Keratinocyte (primary cell): ENCODE measurements at regions not wholly inside any gene's neighbourhood (a gene's known extent, or its start where the extent isn't known, plus 50 kb on each side); places are given as distances from the start of the nearest gene placed in this dataset.

Experiments used
- DNase-seq: peaks from one replicate; pipeline ENCODE4 v3.0.0-alpha.2; 2011; ENCODE audit warnings: low read depth, missing footprints, low spot score
- FAIRE-seq: peaks from 2 replicates; lab custom pipeline; 2011; peaks lifted over from hg19 to GRCh38; lab: Jason Lieb, UNC
- H2AFZ ChIP-seq: 2 replicates; pipeline ENCODE4 v1.6.0; 2012; ENCODE audit warnings: low read length, control low read depth, inconsistent platforms; ENCODE audit not compliant: control insufficient read depth
- H3K27ac ChIP-seq: 2 replicates; pipeline ENCODE4 v1.5.1; 2011; ENCODE audit warnings: low read length; ENCODE audit not compliant: control insufficient read depth, insufficient read depth
- H3K27me3 ChIP-seq: 3 replicates; pipeline ENCODE4 v1.6.0; 2011; ENCODE audit warnings: low read length; ENCODE audit not compliant: control insufficient read depth, insufficient read depth; ENCODE audit errors: extremely low read depth
- H3K36me3 ChIP-seq, 2 experiments: 2 replicates in 1 of 2; 3 replicates in 1 of 2; pipeline ENCODE4 v1.5.1; 2011; ENCODE audit warnings: low read length in 2 of 2, mild to moderate bottlenecking in 1 of 2; ENCODE audit not compliant: control insufficient read depth in 2 of 2, insufficient read depth in 2 of 2; ENCODE audit errors: extremely low read depth in 1 of 2
- H3K4me1 ChIP-seq: 3 replicates; pipeline ENCODE4 v1.5.1; 2011; ENCODE audit warnings: low read length; ENCODE audit not compliant: control insufficient read depth, insufficient read depth; ENCODE audit errors: extremely low read depth
- H3K4me2 ChIP-seq: 3 replicates; pipeline ENCODE4 v1.6.0; 2011; ENCODE audit warnings: low read depth, low read length; ENCODE audit not compliant: control insufficient read depth, insufficient read depth; ENCODE audit errors: extremely low read depth
- H3K4me3 ChIP-seq, 3 experiments: fragments of 200-600 bp in 1 of 3; sonication (generic) in 1 of 3; 2 replicates in 2 of 3; 3 replicates in 1 of 3; pipeline ENCODE4 v1.5.1; 2011 to 2016; ENCODE audit warnings: low read length in 3 of 3, mild to moderate bottlenecking in 3 of 3, control low read depth in 2 of 3, inconsistent platforms in 1 of 3, low read depth in 1 of 3, mixed read lengths in 1 of 3, mixed run types in 1 of 3, moderate library complexity in 1 of 3; ENCODE audit not compliant: control insufficient read depth in 2 of 3, insufficient read depth in 2 of 3; ENCODE audit errors: extremely low read depth in 1 of 3
- H3K79me2 ChIP-seq: 2 replicates; pipeline ENCODE4 v1.6.0; 2012; ENCODE audit warnings: low read length; ENCODE audit not compliant: control insufficient read depth, insufficient read depth
- H3K9ac ChIP-seq: 3 replicates; pipeline ENCODE4 v1.6.0; 2011; ENCODE audit warnings: low read length; ENCODE audit not compliant: control insufficient read depth, insufficient read depth; ENCODE audit errors: extremely low read depth
- H3K9me1 ChIP-seq: 3 replicates; pipeline ENCODE4 v1.6.0; 2011; ENCODE audit warnings: low read length; ENCODE audit not compliant: control insufficient read depth, insufficient read depth; ENCODE audit errors: extremely low read depth
- H3K9me3 ChIP-seq: 2 replicates; pipeline ENCODE4 v1.5.1; 2012; ENCODE audit warnings: low read depth, low read length; ENCODE audit not compliant: control insufficient read depth
- H4K20me1 ChIP-seq: 3 replicates; pipeline ENCODE4 v1.6.0; 2011; ENCODE audit warnings: low read length; ENCODE audit not compliant: control insufficient read depth, insufficient read depth; ENCODE audit errors: extremely low read depth
- EZH2 ChIP-seq: IDR thresholded peaks from one replicate; pipeline ENCODE4 v1.6.1; 2012; ENCODE audit warnings: inconsistent platforms, mild to moderate bottlenecking, low read length, moderate library complexity
- dilution Hi-C: fragments of 300-500 bp; cut with MboI; formaldehyde crosslinking; loops from one replicate; pipeline ENCODE4 v1.7.0; 2020; ENCODE audit warnings: low sequenced_read_pairs; ENCODE audit not compliant: extremely low pct_ligation_motif_present
- TF ChIP-seq, protein P1 (sequence below), 3 experiments: IDR thresholded peaks in 1 of 3; conservative IDR thresholded peaks in 1 of 3; optimal IDR thresholded peaks in 1 of 3; 2 replicates in 2 of 3; 3 replicates in 1 of 3; pipeline versions ENCODE3 to v1.5.1; 2011; ENCODE audit warnings: low read length in 3 of 3, mild to moderate bottlenecking in 3 of 3, moderate library complexity in 2 of 3, control low read depth in 1 of 3, inconsistent platforms in 1 of 3; ENCODE audit not compliant: insufficient read depth in 2 of 3; ENCODE audit errors: extremely low read depth in 1 of 3

DNA sequence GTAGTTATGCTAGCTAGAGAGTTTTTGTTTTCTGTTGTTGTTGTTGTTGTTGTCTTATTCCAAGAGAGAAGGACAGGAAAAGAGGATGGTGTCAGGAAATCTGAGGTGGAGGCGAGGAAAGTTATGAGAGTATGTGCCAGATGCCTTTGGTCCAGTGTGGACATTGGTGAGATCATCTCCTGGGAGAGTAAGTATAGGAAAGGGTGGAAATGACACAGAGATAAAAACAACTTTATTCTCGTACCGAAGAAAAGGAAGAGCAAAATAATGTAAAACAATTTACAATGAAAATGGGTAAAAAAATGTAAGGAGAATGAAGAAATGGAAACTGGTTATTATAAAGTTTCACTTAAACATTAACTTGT, 97.4 kb upstream of the ADGRL2 start:
- Histone ChIP-seq H3K9ac (no peak overlapping the region), H4K20me1 (no peaks in the 10 kb centered on the region), H3K27ac (peak overlapping the region; percentile 62), H3K9me3 (no peaks in the 10 kb centered on the region), H3K79me2 (no peaks in the 10 kb centered on the region), H3K4me1 (peaks cover 54% of the 10 kb centered on the region), H3K9me1 (no peaks in the 10 kb centered on the region), H2AFZ (no peak overlapping the region), H3K27me3 (no peaks in the 10 kb centered on the region), H3K4me3 (no peak overlapping the region), H3K36me3 (no peaks in the 10 kb centered on the region), H3K4me2 (peak overlapping the region; percentile 29)
- FAIRE-seq (peak; percentile 44), DNase-seq (no peak)
- dilution Hi-C loops: no loop called here
- TF ChIP-seq, protein P1, sequence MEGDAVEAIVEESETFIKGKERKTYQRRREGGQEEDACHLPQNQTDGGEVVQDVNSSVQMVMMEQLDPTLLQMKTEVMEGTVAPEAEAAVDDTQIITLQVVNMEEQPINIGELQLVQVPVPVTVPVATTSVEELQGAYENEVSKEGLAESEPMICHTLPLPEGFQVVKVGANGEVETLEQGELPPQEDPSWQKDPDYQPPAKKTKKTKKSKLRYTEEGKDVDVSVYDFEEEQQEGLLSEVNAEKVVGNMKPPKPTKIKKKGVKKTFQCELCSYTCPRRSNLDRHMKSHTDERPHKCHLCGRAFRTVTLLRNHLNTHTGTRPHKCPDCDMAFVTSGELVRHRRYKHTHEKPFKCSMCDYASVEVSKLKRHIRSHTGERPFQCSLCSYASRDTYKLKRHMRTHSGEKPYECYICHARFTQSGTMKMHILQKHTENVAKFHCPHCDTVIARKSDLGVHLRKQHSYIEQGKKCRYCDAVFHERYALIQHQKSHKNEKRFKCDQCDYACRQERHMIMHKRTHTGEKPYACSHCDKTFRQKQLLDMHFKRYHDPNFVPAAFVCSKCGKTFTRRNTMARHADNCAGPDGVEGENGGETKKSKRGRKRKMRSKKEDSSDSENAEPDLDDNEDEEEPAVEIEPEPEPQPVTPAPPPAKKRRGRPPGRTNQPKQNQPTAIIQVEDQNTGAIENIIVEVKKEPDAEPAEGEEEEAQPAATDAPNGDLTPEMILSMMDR (optimal IDR thresholded peaks at IDR 0.05 in 1 of 3, IDR thresholded peaks at IDR 0.05 in 1 of 3, conservative IDR thresholded peaks at IDR 0.05 in 1 of 3; ENCODE audit: extremely low read depth in 1 of 3, insufficient read depth in 2 of 3, low read length in 3 of 3): no peak
- no peak for TF ChIP-seq EZH2

DNA sequence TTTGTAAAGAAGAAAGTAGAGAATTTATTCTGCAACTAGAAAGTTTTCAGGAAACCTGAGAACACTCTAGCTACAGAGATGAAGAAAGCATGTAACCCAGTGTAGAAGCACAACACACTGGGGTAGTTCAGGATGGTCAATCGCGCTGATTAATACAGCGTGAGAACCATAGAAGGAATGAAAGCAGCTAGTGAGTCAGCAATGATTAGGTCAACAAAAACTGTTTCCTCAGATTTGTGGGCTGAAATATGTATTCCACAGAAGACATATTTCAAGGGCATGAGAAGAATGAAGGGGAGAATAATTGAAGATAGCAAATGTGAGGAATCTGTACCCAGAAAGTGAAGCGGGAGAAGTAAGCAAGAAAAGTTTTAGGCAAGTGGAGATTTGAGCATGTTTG, 97.8 kb upstream of the ADGRL2 start:
- peak; percentile 96 for FAIRE-seq
- Histone ChIP-seq H3K79me2 (no peaks in the 10 kb centered on the region), H3K27me3 (no peaks in the 10 kb centered on the region), H3K36me3 (no peaks in the 10 kb centered on the region), H3K4me1 (peaks cover 54% of the 10 kb centered on the region), H3K9ac (no peak overlapping the region), H3K9me1 (no peaks in the 10 kb centered on the region), H3K27ac (peak overlapping the region; percentile 62), H3K4me3 (no peak overlapping the region), H2AFZ (no peak overlapping the region), H3K9me3 (no peaks in the 10 kb centered on the region), H4K20me1 (no peaks in the 10 kb centered on the region), H3K4me2 (peak overlapping the region; percentile 29)
- TF ChIP-seq, protein P1 (optimal IDR thresholded peaks at IDR 0.05 in 1 of 3, IDR thresholded peaks at IDR 0.05 in 1 of 3, conservative IDR thresholded peaks at IDR 0.05 in 1 of 3; ENCODE audit: extremely low read depth in 1 of 3, insufficient read depth in 2 of 3, low read length in 3 of 3): no peak
- TF ChIP-seq EZH2: no peak
- dilution Hi-C loops: no loop called here
- DNase-seq: no peak
